GM19023 (cell line): ENCODE measurements at regions not wholly inside any gene's neighbourhood (a gene's known extent, or its start where the extent isn't known, plus 50 kb on each side); places are given as distances from the start of the nearest gene placed in this dataset.
"Not testable (repeated sequence)": the region's sequence is repeated elsewhere in the genome, so short reads cannot be mapped to it uniquely, and the experiment has no call there.

Source experiments
- ATAC-seq: cut with Tn5 transposase; IDR thresholded peaks from one replicate; pipeline ENCODE4 v1.9.1; 2021; ENCODE audit warnings: mild to moderate bottlenecking, moderate library complexity; ENCODE audit not compliant: unreplicated experiment

GRCh38 chr21:35394634-35395369 lies 345.7 kb upstream of the RUNX1 start:
- ATAC-seq = no peak

GRCh38 chr21:35394049-35394448 lies 344.9 kb upstream of the RUNX1 start:
- no peak for ATAC-seq

GRCh38 chr21:35390013-35390776 lies 341.1 kb upstream of the RUNX1 start:
- no peak for ATAC-seq

- no peak for ATAC-seq
Measured at GRCh38 chr21:35386491-35387079, 337.5 kb upstream of the RUNX1 start.

- no peak for ATAC-seq
Measured at GRCh38 chr21:35384375-35384774, 335.3 kb upstream of the RUNX1 start.

- no peak for ATAC-seq
Measured at GRCh38 chr21:35382696-35383095, 333.6 kb upstream of the RUNX1 start.

- ATAC-seq = no peak
Measured at GRCh38 chr21:35381743-35382310, 332.7 kb upstream of the RUNX1 start.

- not testable (repeated sequence) for ATAC-seq
Measured at GRCh38 chr21:35380304-35380703, 331.2 kb upstream of the RUNX1 start.

- ATAC-seq = no peak
Measured at GRCh38 chr21:35378881-35379280, 329.8 kb upstream of the RUNX1 start.

- ATAC-seq = no peak
Measured at GRCh38 chr21:35377505-35378090, 328.5 kb upstream of the RUNX1 start.

- ATAC-seq = no peak
Measured at GRCh38 chr21:35376406-35377135, 327.5 kb upstream of the RUNX1 start.

GRCh38 chr21:35375115-35375514 lies 326.0 kb upstream of the RUNX1 start:
- no peak for ATAC-seq

- no peak for ATAC-seq
Measured at GRCh38 chr21:35373998-35374397, 324.9 kb upstream of the RUNX1 start.

- ATAC-seq = no peak
Measured at GRCh38 chr21:35372201-35372600, 323.1 kb upstream of the RUNX1 start.

GRCh38 chr21:35370671-35371070 lies 321.6 kb upstream of the RUNX1 start:
- no peak for ATAC-seq

- no peak for ATAC-seq
Measured at GRCh38 chr21:35370071-35370470, 321.0 kb upstream of the RUNX1 start.

GRCh38 chr21:35368326-35368725 lies 319.2 kb upstream of the RUNX1 start:
- no peak for ATAC-seq

- no peak for ATAC-seq
Measured at GRCh38 chr21:35367553-35367952, 318.5 kb upstream of the RUNX1 start.

- ATAC-seq = no peak
Measured at GRCh38 chr21:35366394-35367080, 317.4 kb upstream of the RUNX1 start.

- no peak for ATAC-seq
Measured at GRCh38 chr21:35363458-35363857, 314.4 kb upstream of the RUNX1 start.
